K562 (cell line): ENCODE measurements at regions not wholly inside any gene's neighbourhood (a gene's known extent, or its start where the extent isn't known, plus 50 kb on each side); places are given as distances from the start of the nearest gene placed in this dataset.

Source experiments
- ATAC-seq: fragments of 200-7000 bp; cut with Tn5 transposase; 3 replicates; pipeline ENCODE4 v1.9.1; 2020; ENCODE audit warnings: moderate library complexity
- BruUV-seq: library from RNA; stranded (reverse); fragments of 400-500 nt; replicated peaks from 2 replicates; lab custom pipeline; 2021; lab: Mats Ljungman, UMichigan
- CTCF ChIA-PET: fragments of 300-600 bp; formaldehyde crosslinking; extraction: SDS; loops from one replicate; lab custom pipeline; 2021; ENCODE audit warnings: low intra/inter-chr PET ratio; lab: Yijun Ruan, JAX
- POLR2A ChIA-PET: fragments of 300-600, 350-650 bp; sonication (Branson Sonifier 250); formaldehyde crosslinking; extraction: SDS; loops from one replicate; lab custom pipeline; 2021; ENCODE audit warnings: antibody characterized with exemption, inconsistent platforms; lab: Yijun Ruan, JAX
- DNase-seq, 4 experiments: peaks; one replicate each; pipeline versions ENCODE4 v3.0.0 to v3.0.0-alpha.2; 2011 to 2018; ENCODE audit warnings: low spot score in 3 of 4, mixed read lengths in 3 of 4; ENCODE audit errors: extremely low read depth in 1 of 4
- FAIRE-seq: peaks from 2 replicates; lab custom pipeline; 2011; peaks lifted over from hg19 to GRCh38; lab: Jason Lieb, UNC
- H2AFZ ChIP-seq: 2 replicates; pipeline ENCODE4 v1.6.0; 2011; ENCODE audit warnings: low read depth, low read length, control low read depth, inconsistent platforms
- H3K27ac ChIP-seq: fragments of 200-600 bp; 3 replicates; pipeline ENCODE4 v1.8.0; 2011; ENCODE audit warnings: low read depth, mild to moderate bottlenecking, control low read depth, inconsistent platforms, low read length, moderate library complexity, mixed read lengths; ENCODE audit errors: extremely low read depth
- H3K27me3 ChIP-seq, 2 experiments: fragments of 300-600 bp in 1 of 2; 2 replicates in 1 of 2; 3 replicates in 1 of 2; pipeline versions ENCODE4 v1.6.0 to v1.8.0; 2011; ENCODE audit warnings: inconsistent platforms in 2 of 2, low read length in 2 of 2, mild to moderate bottlenecking in 1 of 2, mixed read lengths in 1 of 2, moderate library complexity in 1 of 2; ENCODE audit not compliant: control insufficient read depth in 2 of 2, insufficient read depth in 2 of 2
- H3K36me3 ChIP-seq: fragments of 300-600 bp; 3 replicates; pipeline ENCODE4 v1.8.0; 2011; ENCODE audit warnings: mild to moderate bottlenecking, low read length, inconsistent platforms; ENCODE audit not compliant: control insufficient read depth, insufficient read depth
- H3K4me1 ChIP-seq, 2 experiments: fragments of 200-600 bp in 1 of 2; replicated peaks in 1 of 2; 2 replicates in 1 of 2; 3 replicates in 1 of 2; pipeline versions ENCODE4 v1.5.1 to v1.8.0; 2011; ENCODE audit warnings: inconsistent platforms in 2 of 2, low read length in 2 of 2, mild to moderate bottlenecking in 1 of 2, mixed read lengths in 1 of 2, moderate library complexity in 1 of 2; ENCODE audit not compliant: control insufficient read depth in 2 of 2, insufficient read depth in 2 of 2
- H3K4me2 ChIP-seq: 2 replicates; pipeline ENCODE4 v1.6.1; 2011; ENCODE audit warnings: low read length, control low read depth, inconsistent platforms, mixed read lengths; ENCODE audit not compliant: insufficient read depth
- H3K4me3 ChIP-seq: fragments of 200-600 bp; sonication (generic), shearing (Covaris generic); 2 replicates; pipeline ENCODE4 v1.5.1; 2016; ENCODE audit warnings: control low read depth, inconsistent platforms
- H3K79me2 ChIP-seq: fragments of 200-600 bp; 3 replicates; pipeline ENCODE4 v1.8.0; 2011; ENCODE audit warnings: low read length, inconsistent platforms; ENCODE audit not compliant: control insufficient read depth, insufficient read depth
- H3K9ac ChIP-seq, 2 experiments: 2 replicates each; pipeline versions ENCODE4 v1.6.0 to v1.6.1; 2011; ENCODE audit warnings: low read depth in 2 of 2, low read length in 2 of 2, control low read depth in 1 of 2, inconsistent platforms in 1 of 2, mild to moderate bottlenecking in 1 of 2, mixed read lengths in 1 of 2; ENCODE audit not compliant: insufficient read depth in 1 of 2
- H3K9me1 ChIP-seq: one replicate; pipeline ENCODE4 v1.6.0; 2011; ENCODE audit warnings: inconsistent platforms, mild to moderate bottlenecking, low read length, moderate library complexity; ENCODE audit not compliant: control insufficient read depth, insufficient read depth
- H3K9me3 ChIP-seq: replicated peaks from 2 replicates; pipeline ENCODE4 v1.5.1; 2011; ENCODE audit warnings: low read depth, low read length, inconsistent platforms; ENCODE audit not compliant: control insufficient read depth, insufficient read depth
- H4K20me1 ChIP-seq: replicated peaks from 2 replicates; pipeline ENCODE4 v1.6.1; 2011; ENCODE audit warnings: low read length, inconsistent platforms, mixed read lengths; ENCODE audit not compliant: control insufficient read depth, insufficient read depth
- BCL6 ChIP-seq: fragments of 250-450 bp; sonication (Bioruptor Pico); IDR thresholded peaks from 2 replicates; pipeline ENCODE4 v1.4.0; 2020
- CAMTA2 ChIP-seq: fragments of 250-450 bp; sonication (Bioruptor Pico); conservative IDR thresholded peaks from 2 replicates; pipeline ENCODE4 v1.5.1; 2022
- HIVEP1 ChIP-seq: fragments of 250-450 bp; sonication (Bioruptor Pico); IDR thresholded peaks from 2 replicates; pipeline ENCODE4 v1.4.0; 2020; ENCODE audit warnings: mild to moderate bottlenecking
- HNRNPUL1 ChIP-seq: fragments of 200-400 bp; formaldehyde crosslinking; IDR thresholded peaks from 2 replicates; pipeline ENCODE4 v1.6.1; 2017; ENCODE audit warnings: low read length
- MYNN ChIP-seq, 2 experiments: sonication (generic); formaldehyde crosslinking in 1 of 2; IDR thresholded peaks; 2 replicates each; pipeline versions ENCODE4 v1.5.0 to v1.6.1; 2016 to 2020; ENCODE audit warnings: antibody characterized with exemption in 1 of 2, missing genetic modification reagents in 1 of 2
- NR2F6 ChIP-seq: fragments of 450-650 bp; formaldehyde crosslinking; IDR thresholded peaks from 2 replicates; pipeline ENCODE4 v1.4.0; 2020; ENCODE audit warnings: mild to moderate bottlenecking
- POLR3G ChIP-seq: IDR thresholded peaks from 2 replicates; pipeline ENCODE4 v1.6.1; 2011; ENCODE audit not compliant: insufficient read length, insufficient replicate concordance; ENCODE audit errors: extremely low read depth
- SIN3A ChIP-seq, 2 experiments: fragments of 150-350 bp in 1 of 2; IDR thresholded peaks; 2 replicates each; pipeline ENCODE4 v1.6.1; 2011 to 2016; ENCODE audit warnings: borderline replicate concordance in 2 of 2, low read depth in 2 of 2, low read length in 2 of 2, mild to moderate bottlenecking in 2 of 2, moderate library complexity in 2 of 2; ENCODE audit not compliant: control insufficient read depth in 1 of 2
- SMC3 ChIP-seq: conservative IDR thresholded peaks from 2 replicates; pipeline ENCODE4 v1.6.1; 2011; ENCODE audit warnings: low read depth, low read length, improper control_type of control experiment; ENCODE audit not compliant: insufficient read depth
- ZFX ChIP-seq: sonication (generic); formaldehyde crosslinking; IDR thresholded peaks from 2 replicates; pipeline ENCODE4 v1.8.0; 2022; ENCODE audit warnings: mild to moderate bottlenecking, missing genetic modification reagents, moderate library complexity
- ZKSCAN1 ChIP-seq: fragments of 150-350 bp; IDR thresholded peaks from 2 replicates; pipeline ENCODE4 v1.6.1; 2016; ENCODE audit warnings: low read depth, low read length
- ZNF431 ChIP-seq: sonication (generic); formaldehyde crosslinking; IDR thresholded peaks from 2 replicates; pipeline ENCODE4 v1.8.0; 2022; ENCODE audit warnings: mild to moderate bottlenecking, missing genetic modification reagents
- ZNF79 ChIP-seq: fragments of 250-450 bp; sonication (Bioruptor Pico); IDR thresholded peaks from 2 replicates; pipeline ENCODE4 v1.4.0; 2020; ENCODE audit warnings: low read depth, mild to moderate bottlenecking, moderate library complexity
- WGBS: fragments of 100-300 bp; shearing (Covaris generic); methylation state at CpG from one replicate; pipeline ENCODE4 v1.1.6; 2016; ENCODE audit warnings: low coverage, mixed read lengths; ENCODE audit not compliant: insufficient coverage; ENCODE audit errors: missing lambda C conversion rate; 5-methylcytosine and 5-hydroxymethylcytosine counted together
- in situ Hi-C: fragments of 300-500 bp; cut with MboI; formaldehyde crosslinking; loops from 4 replicates; pipeline ENCODE4 v1.15.0; 2018; ENCODE audit warnings: inconsistent platforms, mixed read lengths
- intact Hi-C: fragments of 100-400 bp; cut with micrococcal nuclease; formaldehyde crosslinking; loops from 2 replicates; pipeline ENCODE4 v1.14.2; 2022

GRCh38 chr1:80349218-80349617 is 1342.7 kb upstream of the ADGRL4 start:
- no TSS peak for BruUV-seq
- Histone ChIP-seq H4K20me1 (no peaks in the 10 kb centered on the region), H3K79me2 (no peaks in the 10 kb centered on the region), H3K9ac (no peak overlapping the region), H3K27ac (no peak overlapping the region), H3K36me3 (no peaks in the 10 kb centered on the region), H3K4me3 (no peak overlapping the region), H3K9me1 (no peaks in the 10 kb centered on the region), H3K4me2 (no peak overlapping the region), H2AFZ (no peak overlapping the region), H3K27me3 (no peaks in the 10 kb centered on the region), H3K4me1 (no peaks in the 10 kb centered on the region), H3K9me3 (0 out of 2 replicates have a peak, but pooled peaks cover 2% of the 10 kb centered on the region)
- FAIRE-seq (no peak), ATAC-seq (no peak), DNase-seq (no peak)
- ChIA-PET POLR2A (no interaction called here), CTCF (no interaction called here)
- intact Hi-C loops = no loop called here
- no peak for TF ChIP-seq NR2F6 (CRISPR knock-in tag)
- no peak for TF ChIP-seq SIN3A (IDR thresholded peaks at IDR 0.05; ENCODE audit: borderline replicate concordance in 2 of 2, control insufficient read depth in 1 of 2, low read depth in 2 of 2, low read length in 2 of 2)
- TF ChIP-seq BCL6 (CRISPR knock-in tag) = no peak
- no peak for TF ChIP-seq ZNF79
- TF ChIP-seq ZKSCAN1 = no peak
- no peak for TF ChIP-seq HNRNPUL1
- no peak for TF ChIP-seq CAMTA2 (CRISPR knock-in tag)
- TF ChIP-seq POLR3G = no peak
- TF ChIP-seq HIVEP1 (CRISPR knock-in tag) = no peak
- TF ChIP-seq SMC3 = no peak
- no peak for TF ChIP-seq ZFX (CRISPR knock-in tag)
- no peak for TF ChIP-seq ZNF431 (CRISPR knock-in tag)
- TF ChIP-seq MYNN (IDR thresholded peaks at IDR 0.05) = no peak
- TF ChIP-seq MYNN (CRISPR knock-in tag; IDR thresholded peaks at IDR 0.05) = no peak
- WGBS = 1% methylated on average over 8 of the region's 9 CpGs
- in situ Hi-C loops = no loop called here
